GM23338 (cell line): ENCODE measurements at regions not wholly inside any gene's neighbourhood (a gene's known extent, or its start where the extent isn't known, plus 50 kb on each side); places are given as distances from the start of the nearest gene placed in this dataset.

Experiments
- CREB1 ChIP-seq: fragments of 250-450 bp; sonication (Bioruptor Pico); IDR thresholded peaks from 2 replicates; pipeline ENCODE4 v1.5.0; 2020; ENCODE audit warnings: low read depth, mild to moderate bottlenecking, moderate library complexity
- CTCF ChIP-seq, 2 experiments: fragments of 200-600 bp in 1 of 2; sonication (generic) in 1 of 2; conservative IDR thresholded peaks; 2 replicates each; pipeline versions ENCODE4 v1.5.1 to v1.6.1; 2016 to 2017; ENCODE audit warnings: antibody characterized with exemption in 2 of 2, low read depth in 2 of 2, mild to moderate bottlenecking in 2 of 2, moderate library complexity in 1 of 2
- ETS1 ChIP-seq: IDR thresholded peaks from 2 replicates; pipeline ENCODE4 v1.6.1; 2016; ENCODE audit warnings: antibody characterized with exemption
- EZH2 ChIP-seq: fragments of 200-600 bp; sonication (generic); IDR thresholded peaks from one replicate; pipeline ENCODE4 v1.8.0; 2017; ENCODE audit warnings: antibody characterized with exemption, mild to moderate bottlenecking, low read depth; ENCODE audit not compliant: unreplicated experiment
- EZH2phosphoT487 ChIP-seq: fragments of 200-600 bp; sonication (generic); IDR thresholded peaks from one replicate; pipeline ENCODE4 v1.8.1; 2018; ENCODE audit warnings: antibody characterized with exemption; ENCODE audit not compliant: unreplicated experiment
- JUNB ChIP-seq: IDR thresholded peaks from one replicate; pipeline ENCODE4 v1.6.1; 2016; ENCODE audit warnings: antibody characterized with exemption; ENCODE audit not compliant: unreplicated experiment
- NANOG ChIP-seq: IDR thresholded peaks from 2 replicates; pipeline ENCODE4 v1.6.1; 2016; ENCODE audit warnings: antibody characterized with exemption, borderline replicate concordance
- POLR2AphosphoS5 ChIP-seq: IDR thresholded peaks from 2 replicates; pipeline ENCODE4 v1.6.1; 2016; ENCODE audit warnings: antibody characterized with exemption, low read depth
- REST ChIP-seq: IDR thresholded peaks from one replicate; pipeline ENCODE4 v1.6.1; 2018; ENCODE audit warnings: antibody characterized with exemption; ENCODE audit not compliant: unreplicated experiment
- STAT1 ChIP-seq: IDR thresholded peaks from one replicate; pipeline ENCODE4 v1.6.1; 2016; ENCODE audit warnings: antibody characterized with exemption; ENCODE audit not compliant: unreplicated experiment
- ZNF114 ChIP-seq: fragments of 250-450 bp; sonication (Bioruptor Pico); IDR thresholded peaks from 2 replicates; pipeline ENCODE4 v1.5.0; 2020; ENCODE audit warnings: mild to moderate bottlenecking, moderate library complexity
- ZNF331 ChIP-seq: fragments of 250-450 bp; sonication (Bioruptor Pico); IDR thresholded peaks from 2 replicates; pipeline ENCODE4 v1.5.0; 2020; ENCODE audit warnings: low read depth, mild to moderate bottlenecking, moderate library complexity

- TF ChIP-seq CTCF (conservative IDR thresholded peaks at IDR 0.05; ENCODE audit: low read depth in 2 of 2) (no peak), EZH2 (no peak), STAT1 (no peak), REST (no peak), CREB1 (no peak), EZH2phosphoT487 (no peak), POLR2AphosphoS5 (no peak), JUNB (no peak), ETS1 (no peak), ZNF331 (no peak), NANOG (no peak), ZNF114 (no peak)
Measured at GRCh38 chr2:23148342-23148741, 236.6 kb upstream of the KLHL29 start.
